Parathyroid adenoma (tissue), 2 donors: ENCODE measurements at regions not wholly inside any gene's neighbourhood (a gene's known extent, or its start where the extent isn't known, plus 50 kb on each side); places are given as distances from the start of the nearest gene placed in this dataset.

Experiments used
- H2AFZ ChIP-seq: fragments of 300-600 bp; sonication (generic); one replicate; pipeline ENCODE4 v1.7.0; 2017; ENCODE audit warnings: antibody characterized with exemption, mild to moderate bottlenecking
- H3K27ac ChIP-seq: fragments of 300-600 bp; sonication (generic); one replicate; pipeline ENCODE4 v1.7.0; 2017
- H3K27me3 ChIP-seq: fragments of 300-600 bp; sonication (generic); one replicate; pipeline ENCODE4 v1.7.0; 2017; ENCODE audit warnings: low read length; ENCODE audit not compliant: control insufficient read depth, insufficient read depth
- H3K36me3 ChIP-seq: fragments of 300-600 bp; sonication (generic); one replicate; pipeline ENCODE4 v1.7.0; 2017; ENCODE audit warnings: low read length; ENCODE audit not compliant: control insufficient read depth, insufficient read depth
- H3K4me1 ChIP-seq: fragments of 300-600 bp; sonication (generic); one replicate; pipeline ENCODE4 v1.7.0; 2017; ENCODE audit warnings: control low read depth
- H3K4me2 ChIP-seq: fragments of 300-600 bp; sonication (generic); one replicate; pipeline ENCODE4 v1.7.0; 2017; ENCODE audit warnings: low read length
- H3K4me3 ChIP-seq: fragments of 300-600 bp; sonication (generic); one replicate; pipeline ENCODE4 v1.7.0; 2017; ENCODE audit warnings: low read depth, low read length
- H3K79me2 ChIP-seq: fragments of 300-600 bp; sonication (generic); one replicate; pipeline ENCODE4 v1.7.0; 2017; ENCODE audit warnings: control low read depth
- H3K9ac ChIP-seq: fragments of 300-600 bp; sonication (generic); one replicate; pipeline ENCODE4 v1.7.0; 2017; ENCODE audit warnings: mild to moderate bottlenecking
- H3K9me3 ChIP-seq: fragments of 300-600 bp; sonication (generic); one replicate; pipeline ENCODE4 v1.7.0; 2017; ENCODE audit warnings: low read length; ENCODE audit not compliant: control insufficient read depth
- TF ChIP-seq, protein P1 (sequence below): fragments of 300-600 bp; sonication (generic); IDR thresholded peaks from one replicate; pipeline ENCODE4 v1.7.0; 2017; ENCODE audit warnings: antibody characterized with exemption, mild to moderate bottlenecking
- donor health status: primary hyperparathyroidism.

DNA sequence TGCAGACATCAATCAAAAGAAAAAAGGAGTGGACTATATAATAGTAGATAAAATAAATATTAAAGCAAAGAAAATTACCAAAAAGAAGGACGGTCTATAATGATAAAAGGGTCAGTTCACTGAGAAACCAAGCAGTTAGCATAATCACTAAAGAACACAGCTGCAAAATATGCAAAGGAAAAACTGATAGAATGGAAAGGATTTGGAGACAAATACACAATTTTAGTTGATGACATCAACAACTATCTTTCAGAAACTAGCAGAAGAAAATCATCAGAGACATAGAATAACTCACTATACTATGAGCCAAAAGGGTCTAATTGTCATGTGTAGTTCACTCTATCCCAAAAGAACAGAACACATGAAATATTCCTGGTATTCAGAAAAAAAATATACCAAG is 316.4 kb upstream of the IGFBP3 start:
- no peaks in the 10 kb centered on the region for H3K79me2 ChIP-seq
- no peaks in the 10 kb centered on the region for H3K27me3 ChIP-seq
- H3K9ac ChIP-seq: no peak overlapping the region
- TF ChIP-seq, protein P1, sequence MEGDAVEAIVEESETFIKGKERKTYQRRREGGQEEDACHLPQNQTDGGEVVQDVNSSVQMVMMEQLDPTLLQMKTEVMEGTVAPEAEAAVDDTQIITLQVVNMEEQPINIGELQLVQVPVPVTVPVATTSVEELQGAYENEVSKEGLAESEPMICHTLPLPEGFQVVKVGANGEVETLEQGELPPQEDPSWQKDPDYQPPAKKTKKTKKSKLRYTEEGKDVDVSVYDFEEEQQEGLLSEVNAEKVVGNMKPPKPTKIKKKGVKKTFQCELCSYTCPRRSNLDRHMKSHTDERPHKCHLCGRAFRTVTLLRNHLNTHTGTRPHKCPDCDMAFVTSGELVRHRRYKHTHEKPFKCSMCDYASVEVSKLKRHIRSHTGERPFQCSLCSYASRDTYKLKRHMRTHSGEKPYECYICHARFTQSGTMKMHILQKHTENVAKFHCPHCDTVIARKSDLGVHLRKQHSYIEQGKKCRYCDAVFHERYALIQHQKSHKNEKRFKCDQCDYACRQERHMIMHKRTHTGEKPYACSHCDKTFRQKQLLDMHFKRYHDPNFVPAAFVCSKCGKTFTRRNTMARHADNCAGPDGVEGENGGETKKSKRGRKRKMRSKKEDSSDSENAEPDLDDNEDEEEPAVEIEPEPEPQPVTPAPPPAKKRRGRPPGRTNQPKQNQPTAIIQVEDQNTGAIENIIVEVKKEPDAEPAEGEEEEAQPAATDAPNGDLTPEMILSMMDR: no peak
- no peak overlapping the region for H3K4me3 ChIP-seq
- H3K9me3 ChIP-seq: no peaks in the 10 kb centered on the region
- H3K36me3 ChIP-seq: no peaks in the 10 kb centered on the region
- no peaks in the 10 kb centered on the region for H3K4me1 ChIP-seq
- H3K4me2 ChIP-seq: no peak overlapping the region
- H3K27ac ChIP-seq: no peak overlapping the region
- H2AFZ ChIP-seq: no peak overlapping the region

DNA sequence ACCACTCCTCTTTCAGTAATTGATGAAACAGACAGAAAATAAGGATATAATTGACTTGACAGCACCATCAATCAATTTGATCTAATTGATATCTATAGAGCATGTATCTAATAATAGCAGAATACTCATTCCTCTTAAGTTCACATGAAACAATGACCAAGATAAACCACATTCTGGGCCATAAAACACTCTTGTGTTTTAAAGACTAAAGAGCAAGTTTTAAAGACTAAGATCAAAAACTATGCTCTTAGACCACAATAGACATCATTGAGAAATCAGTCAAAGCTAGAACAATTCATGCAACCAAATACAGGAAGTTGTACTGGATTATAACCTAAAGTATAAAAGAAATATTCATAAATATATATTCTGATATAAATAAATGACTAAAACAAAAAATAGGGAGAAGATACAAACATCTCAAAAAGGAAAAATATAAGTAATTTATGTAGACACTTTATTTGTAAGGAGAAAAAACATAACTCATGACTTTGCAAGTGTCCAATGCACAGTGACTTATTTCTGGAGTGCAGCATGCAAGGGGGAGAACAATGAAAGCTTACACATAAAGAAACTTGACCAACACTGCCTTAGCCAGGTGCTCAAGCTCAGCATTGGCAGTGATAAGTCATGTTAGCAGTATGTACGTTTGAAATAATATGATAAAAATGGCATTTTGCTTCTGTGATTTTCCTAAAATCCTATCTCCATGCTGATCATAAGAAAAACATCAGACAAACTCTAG is 312.7 kb upstream of the IGFBP3 start:
- H3K4me3 ChIP-seq: no peak overlapping the region
- TF ChIP-seq, protein P1: no peak
- H3K9me3 ChIP-seq: no peaks in the 10 kb centered on the region
- H3K9ac ChIP-seq: no peak overlapping the region
- H2AFZ ChIP-seq: no peak overlapping the region
- H3K79me2 ChIP-seq: no peaks in the 10 kb centered on the region
- H3K27ac ChIP-seq: no peak overlapping the region
- no peaks in the 10 kb centered on the region for H3K27me3 ChIP-seq
- H3K36me3 ChIP-seq: no peaks in the 10 kb centered on the region
- H3K4me1 ChIP-seq: no peaks in the 10 kb centered on the region
- H3K4me2 ChIP-seq: no peak overlapping the region

DNA sequence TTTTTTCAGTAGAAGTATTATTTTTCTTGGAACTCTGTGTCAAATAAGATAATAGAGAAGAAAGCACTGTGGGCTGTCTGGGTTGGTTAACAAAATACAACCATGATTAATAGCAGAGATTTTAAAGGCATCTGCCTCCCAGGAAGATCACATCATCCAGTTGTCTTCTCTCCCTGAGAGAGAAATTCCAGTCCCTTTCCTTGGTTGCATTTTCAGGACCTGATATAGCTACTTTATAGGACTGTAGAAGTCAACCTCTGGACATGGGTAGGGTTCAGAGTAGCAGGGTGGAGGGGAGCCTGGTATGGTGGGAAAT is 309.9 kb upstream of the IGFBP3 start:
- Histone ChIP-seq H3K4me3 (no peak overlapping the region), H3K4me2 (no peak overlapping the region), H3K9me3 (no peaks in the 10 kb centered on the region)

DNA sequence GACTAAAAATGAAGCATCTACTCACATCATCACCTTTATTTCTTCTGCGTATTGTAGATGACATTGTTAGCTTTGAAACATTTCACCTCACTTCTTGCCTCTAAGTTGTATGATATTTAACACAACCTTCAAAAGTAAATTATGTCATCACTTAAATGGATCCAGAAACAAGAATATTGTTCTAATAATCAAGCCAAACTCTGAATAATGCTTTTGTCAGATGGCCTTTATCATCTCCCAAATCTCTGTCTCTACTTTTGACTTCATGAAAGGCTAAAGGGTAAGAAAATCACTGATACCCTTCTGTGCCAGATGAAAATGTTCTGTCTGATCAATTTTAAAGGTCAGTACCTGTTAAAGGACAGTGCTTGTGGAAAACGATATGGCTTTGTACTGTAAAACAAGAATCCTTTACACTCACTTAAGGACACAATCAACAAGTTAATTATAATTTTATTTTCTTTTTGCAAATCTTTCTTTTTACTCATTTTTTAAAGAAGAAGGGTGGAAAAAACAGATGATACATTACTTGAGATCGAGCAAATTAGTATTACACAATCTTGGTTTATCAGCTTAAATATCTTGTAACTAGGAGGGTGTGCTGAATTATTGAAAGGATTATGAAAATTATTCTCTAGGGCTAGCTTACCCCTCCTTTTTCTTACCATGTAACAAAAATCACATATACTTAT is 309.4 kb upstream of the IGFBP3 start:
- Histone ChIP-seq H3K4me2 (no peak overlapping the region), H3K9me3 (no peaks in the 10 kb centered on the region), H3K27ac (no peak overlapping the region), H3K9ac (no peak overlapping the region), H3K36me3 (no peaks in the 10 kb centered on the region), H3K4me3 (no peak overlapping the region), H3K27me3 (no peaks in the 10 kb centered on the region), H3K79me2 (no peaks in the 10 kb centered on the region), H2AFZ (no peak overlapping the region), H3K4me1 (no peaks in the 10 kb centered on the region)
- TF ChIP-seq, protein P1: no peak

More for the DNA sequence above, 309.9 kb upstream of the IGFBP3 start:
- no peaks in the 10 kb centered on the region for H3K36me3 ChIP-seq
- TF ChIP-seq, protein P1: no peak
- no peaks in the 10 kb centered on the region for H3K79me2 ChIP-seq
- no peak overlapping the region for H2AFZ ChIP-seq
- H3K4me1 ChIP-seq: no peaks in the 10 kb centered on the region
- no peak overlapping the region for H3K27ac ChIP-seq
- no peaks in the 10 kb centered on the region for H3K27me3 ChIP-seq
- no peak overlapping the region for H3K9ac ChIP-seq

DNA sequence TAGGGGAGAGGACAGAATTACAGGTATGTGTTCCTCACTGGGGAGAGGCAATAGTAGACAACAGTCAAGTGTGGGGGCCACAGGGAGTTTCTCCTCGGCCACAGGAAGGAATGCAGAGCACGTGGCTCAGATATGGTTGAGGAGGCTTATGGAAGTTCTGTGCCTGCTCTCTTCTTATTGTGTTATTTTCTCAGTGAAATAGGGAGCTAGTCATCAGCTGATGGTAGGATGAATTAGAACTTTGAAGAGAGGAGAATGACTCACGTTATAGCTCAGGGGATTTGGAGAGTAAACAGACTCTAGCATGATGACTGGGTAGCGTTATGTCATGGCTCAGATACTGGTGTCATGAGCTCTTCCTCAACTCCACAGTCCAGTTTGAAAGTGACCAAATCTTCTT is 308.3 kb upstream of the IGFBP3 start:
- Histone ChIP-seq H3K79me2 (no peaks in the 10 kb centered on the region), H3K9ac (no peak overlapping the region), H3K27me3 (no peaks in the 10 kb centered on the region), H3K36me3 (no peaks in the 10 kb centered on the region), H3K4me2 (no peak overlapping the region), H3K4me1 (no peaks in the 10 kb centered on the region), H3K9me3 (no peaks in the 10 kb centered on the region), H3K4me3 (no peak overlapping the region), H3K27ac (no peak overlapping the region), H2AFZ (no peak overlapping the region)
- TF ChIP-seq, protein P1: no peak
